LNCaP clone FGC (cell line): ENCODE measurements at regions not wholly inside any gene's neighbourhood (a gene's known extent, or its start where the extent isn't known, plus 50 kb on each side); places are given as distances from the start of the nearest gene placed in this dataset.
"Not testable (repeated sequence)": the region's sequence is repeated elsewhere in the genome, so short reads cannot be mapped to it uniquely, and the experiment has no call there.

Experiments used
- DNase-seq: peaks from one replicate; pipeline ENCODE4 v3.0.0-alpha.2; 2011; ENCODE audit warnings: low read depth
- H3K4me3 ChIP-seq: 2 replicates; pipeline ENCODE4 v1.5.1; 2011; ENCODE audit warnings: mild to moderate bottlenecking, low read depth, low read length, control low read depth
- CTCF ChIP-seq: IDR thresholded peaks from 2 replicates; pipeline ENCODE4 v1.5.1; 2012; ENCODE audit warnings: mild to moderate bottlenecking; ENCODE audit not compliant: control insufficient read depth, insufficient read depth; ENCODE audit errors: extremely low read depth

GRCh38 chr12:114025935-114026334 lies 59.8 kb upstream of the RBM19 start:
- no peak for TF ChIP-seq CTCF
- no peak for DNase-seq
- H3K4me3 ChIP-seq, result no peak overlapping the region

GRCh38 chr12:114022081-114022480 lies 56.0 kb upstream of the RBM19 start:
- DNase-seq, result not testable (repeated sequence)

GRCh38 chr12:114018669-114019068 lies 52.5 kb upstream of the RBM19 start:
- DNase-seq, result peak; percentile 82

More at GRCh38 chr12:114022081-114022480, 56.0 kb upstream of the RBM19 start:
- H3K4me3 ChIP-seq, result not testable (repeated sequence)

More at GRCh38 chr12:114018669-114019068, 52.5 kb upstream of the RBM19 start:
- no peak for TF ChIP-seq CTCF
- H3K4me3 ChIP-seq, result no peak overlapping the region
